H4 (cell line): ENCODE measurements at regions not wholly inside any gene's neighbourhood (a gene's known extent, or its start where the extent isn't known, plus 50 kb on each side); places are given as distances from the start of the nearest gene placed in this dataset.
A peak's percentile ranks its signal among the peaks of the same experiment; 100 is the strongest.

Experiments used
- DNase-seq: peaks from one replicate; pipeline ENCODE4 v3.0.0-alpha.2; 2015; ENCODE audit warnings: low spot score

DNA sequence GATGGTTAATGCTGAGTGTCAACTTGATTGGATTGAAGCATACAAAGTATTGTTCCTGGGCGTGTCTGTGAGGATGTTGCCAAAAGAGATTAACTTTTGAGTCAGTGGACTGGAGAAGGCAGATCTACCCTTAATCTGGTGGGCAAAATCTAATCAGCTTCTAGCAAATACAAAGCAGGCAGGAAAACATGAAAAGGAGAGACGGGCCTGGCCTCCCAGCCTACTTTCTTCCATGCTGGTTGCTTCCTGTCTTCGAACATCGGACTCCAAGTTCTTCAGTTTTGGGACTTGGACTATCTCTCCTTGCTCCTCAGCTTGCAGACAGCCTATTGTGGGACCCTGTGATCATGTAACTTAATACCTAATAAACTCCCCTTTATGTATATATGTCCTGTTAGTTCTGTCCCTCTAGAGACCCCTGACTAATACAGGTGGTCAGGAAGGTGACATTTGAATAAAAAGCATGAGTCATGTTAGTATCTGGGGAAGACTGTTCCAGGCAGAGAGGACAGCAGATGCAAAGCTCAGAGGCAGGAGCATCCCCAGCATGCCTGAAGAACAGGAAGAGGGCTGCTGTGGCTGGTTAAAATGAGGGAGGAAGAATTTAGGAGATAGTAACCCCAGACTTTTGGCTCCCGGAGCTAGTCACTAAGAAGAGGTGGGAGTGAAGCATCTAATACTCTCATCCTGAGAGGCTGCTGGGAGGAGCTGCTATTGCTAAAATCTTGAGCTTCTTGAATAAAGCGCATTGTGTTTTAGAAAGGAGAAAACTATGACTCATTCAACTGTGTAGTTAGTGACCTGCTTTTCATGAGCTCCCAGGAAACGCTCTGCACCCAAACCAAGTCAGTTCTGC is 207.4 kb upstream of the HES1 start:
- no peak for DNase-seq

DNA sequence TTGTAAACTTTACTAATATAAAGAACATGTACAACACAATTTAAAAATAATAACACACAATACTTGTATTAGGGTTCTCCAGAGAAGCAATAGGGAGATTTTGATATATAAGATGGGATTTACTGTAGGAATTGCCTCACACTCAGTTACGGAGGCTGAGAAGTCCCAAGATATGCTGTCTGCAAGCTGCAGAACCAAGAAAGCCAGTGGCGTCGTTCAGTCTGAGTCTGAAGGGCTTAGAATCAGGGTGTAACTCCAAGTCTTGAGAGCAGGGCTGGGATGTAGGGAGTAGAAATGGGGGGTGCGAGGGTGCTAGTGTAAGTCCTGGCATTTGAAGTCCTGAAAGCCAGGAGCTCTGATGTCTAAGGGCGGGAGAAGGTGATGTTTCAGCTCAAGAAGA is 206.6 kb upstream of the HES1 start:
- DNase-seq = no peak

DNA sequence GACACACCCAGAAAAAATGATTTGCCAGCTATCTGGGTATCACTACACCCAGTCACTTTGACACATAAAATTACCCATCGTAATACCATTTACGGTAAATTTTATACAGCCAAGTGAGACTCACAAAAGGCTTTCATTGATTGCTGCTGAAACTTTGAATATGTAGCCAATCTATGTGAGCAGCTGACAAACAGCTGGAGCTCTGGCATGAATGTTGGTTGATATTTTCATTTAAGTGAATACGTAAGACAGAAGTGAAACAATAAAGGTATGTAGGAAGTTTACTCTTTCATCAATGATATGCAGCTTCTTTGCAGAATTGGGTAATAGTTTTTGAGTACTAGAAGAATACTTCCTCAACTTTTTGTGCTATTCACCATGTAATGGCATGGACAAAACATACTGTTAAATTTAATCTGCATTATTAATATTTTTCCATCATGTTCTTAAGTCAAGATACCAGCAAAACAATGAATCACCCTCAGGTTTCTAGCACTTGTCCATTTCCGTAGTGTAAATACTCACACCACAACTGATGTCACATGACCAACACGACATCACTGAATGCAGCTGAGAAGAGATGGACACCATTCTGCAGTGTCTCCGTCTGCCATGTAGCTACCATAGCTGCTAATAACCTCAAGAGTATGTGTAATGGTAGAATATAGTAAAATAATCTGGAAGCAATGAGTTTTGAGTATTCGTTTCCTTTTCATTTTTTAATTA is 205.9 kb upstream of the HES1 start:
- DNase-seq = no peak

DNA sequence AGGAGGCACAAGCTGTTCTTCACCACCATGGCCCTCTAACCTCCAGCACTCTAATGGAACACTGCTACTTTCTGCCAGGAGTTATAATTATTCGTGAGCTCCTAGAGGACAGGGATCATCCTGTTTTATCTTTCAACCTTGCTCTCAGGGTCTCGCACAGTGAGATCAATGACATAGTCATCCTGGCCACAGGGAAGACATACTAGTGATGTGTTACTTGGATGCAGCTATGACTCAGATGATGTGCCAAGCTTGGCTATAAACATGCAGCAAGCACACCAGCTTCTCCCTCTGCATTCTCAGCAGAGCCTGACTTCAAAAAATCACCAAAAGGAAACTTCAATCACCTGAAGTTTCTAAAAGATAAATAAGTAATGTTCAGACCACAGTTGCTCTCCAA is 203.8 kb upstream of the HES1 start:
- DNase-seq = no peak

DNA sequence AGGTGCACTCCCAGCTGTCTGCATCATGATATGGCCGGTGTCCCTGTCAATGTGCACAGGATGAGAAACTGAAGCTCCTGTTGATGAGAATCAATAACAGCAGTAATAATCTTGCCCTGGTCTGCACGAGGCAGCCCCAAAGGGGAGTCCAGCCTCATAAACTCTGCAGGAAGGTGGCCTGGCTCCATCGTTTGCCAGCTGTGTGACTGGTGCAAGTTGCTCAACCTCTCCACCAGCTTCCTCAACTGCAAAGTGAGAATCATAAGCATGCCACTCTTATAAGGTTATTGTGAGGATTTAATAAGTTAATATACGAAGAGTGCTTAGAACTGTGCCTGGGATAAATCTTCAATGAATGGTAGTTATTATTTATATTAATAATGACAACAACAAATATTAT is 203.4 kb upstream of the HES1 start:
- DNase-seq = no peak

DNA sequence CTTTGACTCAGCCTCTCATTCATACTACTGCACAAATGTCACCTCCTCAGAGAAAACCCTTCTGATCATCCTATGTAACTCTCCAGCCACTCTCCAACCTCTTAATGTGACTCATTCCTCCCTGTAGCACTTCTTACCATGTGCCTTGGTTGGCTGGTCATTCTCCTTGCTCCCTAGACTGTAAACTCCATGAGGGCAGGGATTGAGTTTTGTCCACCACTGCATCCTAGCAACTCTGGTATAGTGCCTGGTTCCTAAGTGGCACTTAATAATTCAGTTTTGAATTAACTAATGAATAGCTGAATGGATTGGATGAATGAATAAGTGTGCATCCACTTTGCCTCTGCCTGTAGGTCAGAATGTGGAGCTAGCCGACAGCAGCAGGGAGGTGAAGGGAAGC is 202.5 kb upstream of the HES1 start:
- DNase-seq = no peak

DNA sequence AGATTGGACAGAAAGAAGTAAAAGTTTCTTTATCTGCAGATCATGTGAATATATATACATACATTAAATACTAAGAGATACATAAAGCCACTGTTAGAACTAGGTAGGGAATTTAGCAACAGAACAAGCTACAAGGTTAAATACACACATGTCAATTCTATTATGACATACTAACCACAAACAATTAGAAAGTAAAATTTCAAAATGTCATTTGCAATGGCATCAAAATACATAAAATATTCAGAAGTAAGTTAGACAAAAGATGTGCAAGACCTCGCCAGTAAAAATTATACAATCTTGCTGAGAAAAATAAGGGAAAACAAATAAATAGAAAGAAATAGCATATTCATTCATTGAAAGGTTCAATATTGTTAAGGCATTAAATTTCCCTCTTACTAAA is 200.0 kb upstream of the HES1 start:
- DNase-seq = no peak

DNA sequence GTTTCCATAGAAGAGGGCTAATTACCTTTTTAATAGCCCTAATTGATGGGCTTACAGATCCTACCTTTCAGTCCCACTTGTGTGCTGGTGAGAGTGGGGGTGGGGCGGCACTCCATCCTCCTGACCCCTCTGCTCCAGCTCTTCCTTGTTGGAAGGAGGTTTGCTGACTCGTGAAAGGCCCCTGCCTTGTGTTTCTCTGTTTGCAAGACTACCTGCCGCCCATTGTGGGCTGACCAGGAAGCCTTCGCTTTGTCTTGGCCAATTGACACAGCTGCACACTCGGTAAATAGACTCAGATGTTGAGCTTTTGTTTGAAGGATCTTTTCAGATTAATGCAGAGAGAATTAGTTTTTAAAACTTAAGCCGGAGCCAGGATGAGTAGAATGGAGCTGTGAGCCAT is 197.3 kb upstream of the HES1 start:
- DNase-seq = no peak

DNA sequence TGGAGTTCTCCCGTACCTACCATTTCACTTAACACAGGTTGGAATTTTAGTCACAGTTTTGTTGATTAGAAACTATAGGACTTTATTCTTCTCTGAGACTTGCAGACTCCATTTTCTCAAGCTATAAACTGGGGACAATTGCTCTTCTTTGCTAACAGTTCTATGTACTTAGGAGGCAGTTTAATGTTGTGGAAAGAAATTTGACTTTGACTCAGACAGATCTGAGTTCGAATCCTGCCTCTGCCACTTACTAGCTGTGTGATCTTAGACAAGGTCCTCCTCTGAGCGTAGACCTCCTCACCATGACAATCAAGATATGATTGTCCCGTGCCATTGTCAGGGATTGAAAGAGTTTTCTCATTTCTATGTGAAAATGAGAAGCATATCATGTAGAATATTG is 196.4 kb upstream of the HES1 start:
- no peak for DNase-seq

DNA sequence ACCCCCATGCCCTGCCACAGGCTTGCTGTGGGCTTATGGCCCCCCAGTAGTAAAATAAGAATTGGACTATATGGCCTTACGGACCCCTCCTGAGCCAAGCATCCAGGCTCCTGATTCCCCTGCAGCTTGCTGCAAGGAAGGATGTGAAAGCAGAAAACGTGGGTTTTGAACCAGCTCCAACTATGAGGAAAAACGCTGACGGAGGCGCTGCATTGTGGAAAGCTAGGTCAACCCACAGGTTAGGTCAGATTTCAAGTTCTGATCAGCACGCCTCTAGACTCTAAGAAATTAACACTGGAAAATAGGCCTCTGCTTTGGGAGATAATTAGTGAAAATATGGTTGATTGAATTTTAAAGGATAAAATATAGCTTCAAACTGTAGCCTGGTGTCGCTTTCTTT is 195.4 kb upstream of the HES1 start:
- DNase-seq = no peak

DNA sequence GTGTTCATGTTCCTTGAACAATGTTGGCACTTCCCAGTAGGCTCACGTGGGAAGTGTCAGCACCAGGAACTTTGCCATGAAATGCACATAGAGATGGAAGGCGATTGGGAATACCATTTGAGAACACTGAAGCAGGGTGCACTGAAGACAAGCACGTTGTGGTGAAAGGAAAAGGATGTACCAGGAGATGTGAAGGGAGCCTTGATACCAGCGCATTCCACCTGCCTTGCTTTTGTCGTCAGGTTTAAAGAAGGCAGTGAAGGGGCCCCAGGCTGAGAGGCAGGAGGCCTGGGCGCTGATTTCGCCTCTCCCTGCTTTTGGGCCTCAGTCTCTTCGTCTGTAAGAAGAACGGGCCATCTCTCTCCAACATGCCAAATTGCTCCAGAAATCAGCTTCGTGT is 194.5 kb upstream of the HES1 start:
- no peak for DNase-seq

DNA sequence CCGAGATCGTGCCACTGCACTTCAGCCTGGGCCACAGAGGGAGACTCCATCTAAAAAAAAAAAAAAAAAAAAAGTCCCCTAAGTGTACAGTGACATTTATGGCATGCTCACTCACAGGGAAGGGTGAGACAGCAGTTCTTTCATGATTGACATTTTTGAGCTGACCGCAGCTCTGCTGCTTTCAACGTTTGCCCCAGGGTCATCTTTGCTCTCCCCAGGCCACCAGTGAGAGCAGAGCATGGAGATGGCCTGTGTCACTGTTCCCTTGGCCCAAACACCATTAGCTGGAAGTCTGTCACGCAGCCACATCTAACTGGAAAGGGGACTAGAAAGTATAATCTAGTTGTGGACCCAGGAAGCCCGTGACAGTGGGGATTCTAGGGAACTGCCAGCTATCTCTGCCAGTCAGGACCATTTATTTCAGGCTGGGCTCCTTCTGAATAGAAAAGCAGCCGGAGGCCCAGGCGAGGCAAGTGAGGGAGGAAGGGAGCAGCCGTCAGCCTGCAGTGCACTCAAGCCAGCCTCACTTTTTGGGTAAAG is 193.4 kb upstream of the HES1 start:
- DNase-seq = peak; percentile 22

DNA sequence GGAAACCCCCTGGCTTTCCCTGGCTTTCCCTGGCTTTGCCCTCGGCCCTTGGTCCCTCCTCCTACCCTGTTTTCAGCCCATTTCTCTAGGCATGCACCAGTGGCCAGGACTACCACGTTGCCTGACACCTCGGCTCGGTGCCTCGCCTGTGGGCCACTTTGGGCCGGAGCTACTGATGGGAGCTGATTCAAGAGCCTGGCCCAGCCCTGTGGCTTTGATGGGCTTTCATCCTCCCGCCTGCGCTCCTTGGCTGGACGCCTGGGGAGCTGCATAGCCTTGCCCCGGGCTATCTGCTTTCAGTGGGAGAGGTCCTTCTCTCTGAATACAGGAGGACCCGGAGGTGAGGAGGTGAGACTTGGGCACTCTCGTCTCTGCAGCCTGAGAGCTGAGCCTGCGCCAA is 192.7 kb upstream of the HES1 start:
- no peak for DNase-seq

DNA sequence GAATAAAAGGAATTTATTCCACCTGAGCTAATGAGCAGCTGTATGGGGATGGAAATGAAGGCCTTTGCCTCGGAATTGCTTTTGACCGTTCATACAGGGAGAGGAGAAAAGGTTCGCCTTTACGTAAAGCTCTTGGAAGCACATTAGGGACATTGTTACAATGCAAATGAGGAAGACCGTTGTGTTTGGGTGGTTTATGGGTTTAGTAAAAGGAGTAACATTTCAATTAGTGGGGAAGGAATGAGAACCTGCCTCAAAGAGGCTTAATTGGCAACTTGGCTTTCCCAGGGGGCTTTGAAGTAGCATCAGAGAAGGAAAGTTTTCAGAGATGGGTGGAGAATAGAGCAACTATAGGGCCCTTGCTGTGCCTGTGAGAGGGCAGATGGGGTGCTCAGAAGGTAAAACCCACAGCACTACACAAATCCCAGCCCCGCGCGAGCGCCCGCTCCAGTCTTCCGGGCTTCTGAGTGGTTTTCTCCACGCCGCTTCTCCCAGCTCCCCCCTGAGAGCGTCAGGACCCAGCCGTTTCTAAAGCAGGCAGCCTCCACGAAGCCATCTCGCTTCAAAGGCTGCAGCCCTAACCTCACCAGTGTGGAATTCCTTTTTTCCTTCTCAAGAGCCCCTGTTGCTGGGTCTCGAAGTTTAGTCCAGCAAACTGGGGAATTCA is 192.0 kb upstream of the HES1 start:
- no peak for DNase-seq

DNA sequence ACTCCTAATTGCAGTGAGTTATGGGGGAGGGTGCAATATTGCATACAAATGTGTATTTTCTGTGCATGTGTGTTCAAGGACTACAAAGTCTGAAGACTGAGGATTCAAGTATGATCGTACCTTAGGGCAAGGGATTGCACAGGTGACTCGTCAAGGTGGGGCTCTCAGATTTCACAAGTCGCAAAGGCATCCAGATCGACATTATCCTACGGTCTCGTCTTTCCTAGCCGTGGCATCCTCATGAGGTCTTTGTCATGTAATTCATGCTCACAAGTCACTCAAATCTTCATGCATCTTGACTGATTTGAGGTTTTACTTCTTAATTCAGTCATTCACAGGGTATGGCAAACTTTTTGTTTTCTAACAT is 191.4 kb upstream of the HES1 start:
- DNase-seq = no peak

DNA sequence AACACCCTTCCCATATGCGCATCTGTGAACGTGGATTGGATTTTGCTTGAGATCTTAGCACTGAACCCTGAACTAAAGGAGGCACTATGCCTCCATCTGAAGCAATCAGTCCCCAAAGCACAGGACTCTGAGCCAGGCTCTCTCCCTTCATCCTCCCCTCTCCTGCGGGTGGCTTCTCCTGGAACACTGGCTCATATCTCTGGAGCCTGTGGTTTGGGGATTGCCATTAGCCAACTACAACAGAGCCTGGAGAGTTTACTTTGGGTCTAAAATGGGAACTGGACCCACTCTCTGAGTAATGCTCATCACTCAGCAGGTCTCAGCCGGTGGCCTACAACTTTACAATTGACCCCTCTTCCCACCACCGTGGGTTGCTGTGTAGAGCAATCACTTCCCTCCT is 190.8 kb upstream of the HES1 start:
- DNase-seq = no peak

DNA sequence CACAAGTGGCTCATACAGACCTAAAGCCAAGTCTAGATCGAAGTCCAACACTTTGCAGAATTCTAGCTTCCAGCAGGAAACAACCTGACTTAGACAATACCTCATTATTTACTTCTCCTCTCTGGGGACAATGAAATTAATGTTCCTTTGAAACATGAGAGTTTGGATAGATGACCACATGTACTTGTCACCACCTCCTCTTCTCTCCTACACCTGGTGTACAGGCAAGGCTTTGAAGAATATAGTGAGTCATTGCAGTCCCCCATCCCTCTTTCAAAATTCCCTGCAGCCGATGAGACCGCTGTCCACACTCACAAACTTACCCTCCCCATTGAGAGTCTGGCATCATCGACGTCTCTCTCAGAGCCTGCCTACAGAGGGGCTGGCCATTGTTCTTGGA is 189.0 kb upstream of the HES1 start:
- peak; percentile 71 for DNase-seq

DNA sequence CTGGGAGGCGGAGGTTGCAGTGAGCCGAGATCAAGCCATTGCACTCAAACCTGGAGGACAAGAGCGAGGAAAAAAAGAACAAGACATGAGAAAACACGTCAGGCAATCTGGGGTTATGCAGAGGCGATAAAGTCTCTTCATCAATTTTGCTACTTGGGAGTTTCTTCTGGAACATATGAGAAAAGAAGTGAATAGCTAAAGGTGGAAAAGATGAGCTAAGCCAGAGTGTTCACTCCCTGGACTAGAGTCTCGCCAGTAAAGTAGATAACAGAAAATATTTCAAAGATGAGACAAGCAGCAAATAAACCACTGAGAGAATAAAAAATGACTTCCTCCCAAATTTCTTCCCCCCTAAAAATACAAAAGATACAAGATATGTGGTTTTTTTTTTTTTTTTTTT is 188.4 kb upstream of the HES1 start:
- DNase-seq = no peak

DNA sequence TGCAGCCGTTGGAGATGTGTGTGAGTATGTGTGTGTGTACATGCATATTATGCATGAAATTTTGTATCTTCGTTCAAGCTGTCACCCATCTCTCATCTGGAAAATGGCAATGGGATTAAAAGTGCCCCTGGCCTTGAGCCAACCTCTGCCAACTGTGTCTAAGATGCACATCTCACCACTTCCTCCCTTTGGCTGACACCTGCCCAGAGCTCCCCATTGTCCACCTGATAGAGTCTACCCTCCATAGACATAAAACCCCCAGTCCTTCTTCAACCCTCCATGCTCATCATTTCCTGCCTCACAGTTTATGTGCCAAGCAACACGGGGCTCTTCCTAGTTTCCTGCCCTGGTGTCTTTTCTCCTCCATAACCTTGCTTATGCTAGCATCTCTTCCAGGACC is 187.5 kb upstream of the HES1 start:
- DNase-seq = no peak

DNA sequence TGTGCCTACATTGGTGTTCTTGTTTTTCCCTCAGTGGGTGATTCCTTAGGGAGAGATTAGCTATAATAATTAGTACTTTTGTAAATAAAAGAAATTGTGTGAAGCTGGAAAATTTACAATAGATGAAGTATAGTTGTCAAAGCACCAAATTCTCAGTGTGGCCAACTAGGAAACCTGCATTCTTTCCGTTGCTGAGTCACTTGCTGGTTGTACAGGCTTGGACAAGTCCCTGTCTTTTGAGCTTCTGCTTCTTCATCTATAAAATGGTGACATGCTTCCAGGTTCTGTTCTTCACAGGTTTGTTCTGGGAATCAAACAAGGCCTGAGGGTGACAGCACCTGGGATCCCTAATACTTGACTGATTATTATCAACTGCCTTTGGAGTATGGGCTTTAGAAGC is 184.1 kb upstream of the HES1 start:
- DNase-seq = no peak

DNA sequence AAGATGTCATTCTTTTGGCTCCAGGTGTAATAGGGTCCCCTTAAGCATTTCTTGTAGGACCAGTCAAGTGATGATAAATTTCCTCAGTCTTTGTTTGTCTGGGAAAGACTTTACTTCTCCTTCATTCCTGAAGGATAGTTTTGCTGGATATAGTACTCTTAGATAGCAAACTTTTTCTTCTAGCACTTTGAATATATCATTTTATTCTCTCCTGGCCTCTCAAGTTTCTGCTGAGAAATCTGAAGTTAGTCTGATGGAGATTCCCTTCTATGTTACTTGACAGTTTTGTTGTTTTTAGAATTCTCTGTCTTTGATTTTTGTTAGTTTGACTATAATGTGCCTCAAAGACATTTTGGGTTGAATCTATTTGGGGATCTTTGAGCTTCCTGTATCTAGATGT is 181.2 kb upstream of the HES1 start:
- DNase-seq = no peak

DNA sequence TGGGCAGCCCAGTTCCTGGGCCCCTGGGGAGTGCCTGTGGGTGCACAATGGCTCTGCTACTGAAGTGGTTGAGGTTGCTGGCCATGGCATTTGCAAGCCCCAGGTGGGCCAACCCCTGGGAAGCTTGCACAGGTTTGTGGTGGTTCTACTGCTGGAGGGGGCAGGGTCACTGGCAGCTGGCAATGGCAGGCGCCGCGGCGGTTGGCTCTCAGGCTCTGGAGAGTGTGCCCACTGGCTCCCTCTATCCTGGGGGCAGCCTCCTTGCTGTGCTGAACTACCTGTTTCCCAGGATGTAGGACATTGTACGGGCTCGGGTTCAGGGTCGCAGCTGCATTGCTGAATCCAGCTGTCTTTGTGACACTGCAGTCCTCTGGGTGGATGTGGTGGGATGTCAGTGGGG is 180.2 kb upstream of the HES1 start:
- DNase-seq = no peak

DNA sequence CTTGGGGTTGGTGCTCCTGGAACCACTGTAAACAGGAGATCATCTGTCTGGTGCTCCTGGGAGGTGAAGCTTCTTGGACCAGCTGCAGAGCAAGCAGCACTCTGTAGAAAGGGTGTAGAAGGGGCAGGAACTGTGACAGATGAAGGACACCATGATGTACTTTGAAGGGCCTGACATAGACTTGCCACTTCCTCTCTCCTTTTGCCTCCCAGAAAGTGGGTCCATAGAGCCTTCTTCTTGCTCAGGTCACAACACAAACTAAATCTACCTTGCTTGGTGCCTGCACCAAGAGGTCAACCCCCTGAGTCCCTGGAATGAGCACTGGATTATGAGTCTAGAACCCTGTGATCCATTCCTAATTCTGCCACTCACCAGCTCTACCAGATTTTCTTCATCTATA is 176.1 kb upstream of the HES1 start:
- DNase-seq = no peak
